ENCODE measurements at regions not wholly inside any gene's neighbourhood (a gene's known extent, or its start where the extent isn't known, plus 50 kb on each side); places are given as distances from the start of the nearest gene placed in this dataset.

GRCh38 chr1:239590556-239590955, 204.2 kb downstream of the CHRM3 start:
- TF ChIP-seq, protein P1, sequence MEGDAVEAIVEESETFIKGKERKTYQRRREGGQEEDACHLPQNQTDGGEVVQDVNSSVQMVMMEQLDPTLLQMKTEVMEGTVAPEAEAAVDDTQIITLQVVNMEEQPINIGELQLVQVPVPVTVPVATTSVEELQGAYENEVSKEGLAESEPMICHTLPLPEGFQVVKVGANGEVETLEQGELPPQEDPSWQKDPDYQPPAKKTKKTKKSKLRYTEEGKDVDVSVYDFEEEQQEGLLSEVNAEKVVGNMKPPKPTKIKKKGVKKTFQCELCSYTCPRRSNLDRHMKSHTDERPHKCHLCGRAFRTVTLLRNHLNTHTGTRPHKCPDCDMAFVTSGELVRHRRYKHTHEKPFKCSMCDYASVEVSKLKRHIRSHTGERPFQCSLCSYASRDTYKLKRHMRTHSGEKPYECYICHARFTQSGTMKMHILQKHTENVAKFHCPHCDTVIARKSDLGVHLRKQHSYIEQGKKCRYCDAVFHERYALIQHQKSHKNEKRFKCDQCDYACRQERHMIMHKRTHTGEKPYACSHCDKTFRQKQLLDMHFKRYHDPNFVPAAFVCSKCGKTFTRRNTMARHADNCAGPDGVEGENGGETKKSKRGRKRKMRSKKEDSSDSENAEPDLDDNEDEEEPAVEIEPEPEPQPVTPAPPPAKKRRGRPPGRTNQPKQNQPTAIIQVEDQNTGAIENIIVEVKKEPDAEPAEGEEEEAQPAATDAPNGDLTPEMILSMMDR (conservative IDR thresholded peaks at IDR 0.05): no peak
- H3K27ac ChIP-seq: no peak overlapping the region

DNA sequence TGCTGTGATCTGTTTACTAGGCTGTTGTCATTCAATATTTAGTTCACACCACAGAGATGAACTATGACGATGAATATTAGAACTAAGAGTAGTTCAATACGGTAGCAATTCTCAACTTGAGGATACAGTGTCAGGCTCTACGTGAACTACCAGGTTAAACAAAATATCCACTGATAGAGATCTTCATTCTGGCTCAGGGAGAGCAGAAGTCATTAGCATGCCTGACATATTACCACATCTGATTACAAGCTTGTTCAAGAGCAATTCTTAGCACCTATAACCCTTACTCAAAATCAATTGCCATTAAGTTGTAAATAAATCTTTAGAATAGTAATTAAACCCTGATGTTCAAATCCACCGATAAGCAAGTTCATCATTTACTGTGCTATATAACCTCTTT, 207.2 kb downstream of the CHRM3 start:
- TF ChIP-seq, protein P1 (conservative IDR thresholded peaks at IDR 0.05): no peak
- H3K27ac ChIP-seq: no peak overlapping the region

- H3K27ac ChIP-seq: no peak overlapping the region
- TF ChIP-seq, protein P1 (conservative IDR thresholded peaks at IDR 0.05): no peak
Measured at GRCh38 chr1:239600588-239600987, 214.2 kb downstream of the CHRM3 start.

DNA sequence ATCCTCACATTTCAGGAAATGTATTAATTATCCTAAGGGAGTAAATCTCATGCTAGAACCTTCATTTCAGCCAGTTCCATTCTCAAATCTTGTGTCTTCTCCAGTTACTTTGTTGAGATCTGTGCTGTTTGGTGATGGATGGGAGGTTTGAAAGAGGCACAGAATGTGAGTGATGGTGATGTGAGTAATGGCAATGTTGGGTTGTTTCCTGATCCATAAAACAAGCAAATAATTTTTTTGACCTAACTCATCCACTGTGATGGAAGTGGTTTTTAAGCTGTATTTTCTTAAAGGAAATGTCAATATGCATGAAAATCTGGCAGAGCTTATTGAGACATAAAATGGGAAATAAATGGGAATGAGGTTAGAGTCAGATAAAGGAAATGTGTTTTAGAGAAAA, 214.7 kb downstream of the CHRM3 start:
- TF ChIP-seq, protein P1 (conservative IDR thresholded peaks at IDR 0.05): no peak
- H3K27ac ChIP-seq: no peak overlapping the region

DNA sequence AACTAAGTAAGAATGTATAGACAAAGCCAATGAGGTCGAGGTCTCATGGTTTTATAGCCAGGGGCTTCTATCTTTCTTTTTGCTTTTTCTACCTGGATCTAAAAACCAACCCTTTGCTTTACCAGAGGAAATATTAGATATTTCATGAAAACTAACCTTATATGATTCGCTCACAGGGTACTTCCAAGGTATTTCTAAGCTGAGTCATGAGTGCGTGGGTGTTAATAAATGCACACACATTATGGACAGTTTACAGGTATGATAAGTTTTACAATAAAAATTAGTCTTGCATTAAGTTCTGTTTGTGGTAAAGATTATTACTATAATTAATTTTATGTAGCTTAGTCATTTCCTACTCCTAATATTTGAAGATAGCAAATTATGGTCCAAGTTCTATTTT, 217.2 kb downstream of the CHRM3 start:
- TF ChIP-seq, protein P1 (conservative IDR thresholded peaks at IDR 0.05): no peak
- no peak overlapping the region for H3K27ac ChIP-seq

- TF ChIP-seq, protein P1 (conservative IDR thresholded peaks at IDR 0.05): no peak
- H3K27ac ChIP-seq: no peak overlapping the region
Measured at GRCh38 chr1:239606850-239607400, 220.6 kb downstream of the CHRM3 start.

GRCh38 chr1:239608469-239608868, 222.1 kb downstream of the CHRM3 start:
- TF ChIP-seq, protein P1 (conservative IDR thresholded peaks at IDR 0.05): no peak
- no peak overlapping the region for H3K27ac ChIP-seq
